ENCODE measurements at regions not wholly inside any gene's neighbourhood (a gene's known extent, or its start where the extent isn't known, plus 50 kb on each side); places are given as distances from the start of the nearest gene placed in this dataset.

DNA sequence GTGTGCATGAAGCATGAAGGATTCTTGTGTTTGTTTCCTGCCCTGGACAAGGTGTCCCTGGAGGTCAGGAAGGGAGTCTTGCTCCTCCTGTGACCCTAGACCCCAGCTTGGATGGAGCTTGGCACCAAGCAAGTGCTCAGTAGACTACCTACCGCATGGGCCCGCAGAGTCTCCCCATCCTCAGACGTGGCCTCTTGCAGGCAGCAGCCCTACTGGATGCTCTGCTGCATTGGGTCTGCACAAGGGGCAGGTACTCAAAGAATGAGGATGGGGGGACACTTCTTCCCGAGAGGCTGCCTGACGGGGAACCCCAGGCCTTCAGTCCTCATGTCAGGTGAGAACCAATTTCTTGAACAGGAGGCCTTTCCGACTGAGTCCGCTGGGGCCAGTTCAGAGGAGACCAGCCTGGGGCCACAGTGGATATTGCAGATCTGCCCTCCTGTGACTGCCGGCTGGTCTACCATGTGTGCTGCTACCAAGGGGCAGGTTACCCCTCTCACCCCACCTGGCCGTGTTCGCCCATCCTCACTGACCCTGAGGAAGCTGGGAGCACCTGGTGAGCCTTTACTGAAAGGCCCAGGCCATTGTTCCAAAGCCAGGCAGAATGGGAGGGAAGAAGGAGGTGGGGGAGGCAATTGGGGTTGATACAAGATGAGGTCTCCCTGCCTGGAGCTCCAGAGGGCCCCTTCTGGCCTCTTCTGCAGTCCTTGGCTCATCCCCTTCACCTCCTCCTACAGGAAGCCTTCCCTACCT lies 206.3 kb downstream of the RAB11FIP4 start:
- TF ChIP-seq, protein P1, sequence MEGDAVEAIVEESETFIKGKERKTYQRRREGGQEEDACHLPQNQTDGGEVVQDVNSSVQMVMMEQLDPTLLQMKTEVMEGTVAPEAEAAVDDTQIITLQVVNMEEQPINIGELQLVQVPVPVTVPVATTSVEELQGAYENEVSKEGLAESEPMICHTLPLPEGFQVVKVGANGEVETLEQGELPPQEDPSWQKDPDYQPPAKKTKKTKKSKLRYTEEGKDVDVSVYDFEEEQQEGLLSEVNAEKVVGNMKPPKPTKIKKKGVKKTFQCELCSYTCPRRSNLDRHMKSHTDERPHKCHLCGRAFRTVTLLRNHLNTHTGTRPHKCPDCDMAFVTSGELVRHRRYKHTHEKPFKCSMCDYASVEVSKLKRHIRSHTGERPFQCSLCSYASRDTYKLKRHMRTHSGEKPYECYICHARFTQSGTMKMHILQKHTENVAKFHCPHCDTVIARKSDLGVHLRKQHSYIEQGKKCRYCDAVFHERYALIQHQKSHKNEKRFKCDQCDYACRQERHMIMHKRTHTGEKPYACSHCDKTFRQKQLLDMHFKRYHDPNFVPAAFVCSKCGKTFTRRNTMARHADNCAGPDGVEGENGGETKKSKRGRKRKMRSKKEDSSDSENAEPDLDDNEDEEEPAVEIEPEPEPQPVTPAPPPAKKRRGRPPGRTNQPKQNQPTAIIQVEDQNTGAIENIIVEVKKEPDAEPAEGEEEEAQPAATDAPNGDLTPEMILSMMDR (conservative IDR thresholded peaks at IDR 0.05; ENCODE audit: low read length) = no peak
- no peak for TF ChIP-seq EZH2phosphoT487 (IDR thresholded peaks at IDR 0.05; ENCODE audit: borderline replicate concordance)

All from Loucy (cell line).